ENCODE measurements at regions not wholly inside any gene's neighbourhood (a gene's known extent, or its start where the extent isn't known, plus 50 kb on each side); places are given as distances from the start of the nearest gene placed in this dataset.

GRCh38 chr7:130926001-130926691 is 192.1 kb upstream of the KLF14 start:
- Histone ChIP-seq H3K9me3 (ENCODE audit: control insufficient read depth, insufficient read depth, low read length) (no peaks in the 10 kb centered on the region), H3K4me1 (ENCODE audit: control insufficient read depth, insufficient read depth, low read length) (peaks cover 20% of the 10 kb centered on the region), H3K4me3 (ENCODE audit: low read depth, low read length) (no peak overlapping the region), H3K27me3 (ENCODE audit: control insufficient read depth, insufficient read depth, low read length) (no peaks in the 10 kb centered on the region), H3K27ac (ENCODE audit: low read depth, low read length) (no peak overlapping the region), H3K9ac (ENCODE audit: low read depth, low read length) (no peak overlapping the region), H3K36me3 (ENCODE audit: control insufficient read depth, insufficient read depth, low read length) (no peaks in the 10 kb centered on the region)

GRCh38 chr7:130927062-130927461 is 193.1 kb upstream of the KLF14 start:
- no peak overlapping the region for H3K27ac ChIP-seq (ENCODE audit: low read depth, low read length)
- H3K9ac ChIP-seq (ENCODE audit: low read depth, low read length): no peak overlapping the region
- no peaks in the 10 kb centered on the region for H3K27me3 ChIP-seq (ENCODE audit: control insufficient read depth, insufficient read depth, low read length)
- no peaks in the 10 kb centered on the region for H3K36me3 ChIP-seq (ENCODE audit: control insufficient read depth, insufficient read depth, low read length)
- H3K9me3 ChIP-seq (ENCODE audit: control insufficient read depth, insufficient read depth, low read length): no peaks in the 10 kb centered on the region
- H3K4me3 ChIP-seq (ENCODE audit: low read depth, low read length): no peak overlapping the region
- peaks cover 11% of the 10 kb centered on the region for H3K4me1 ChIP-seq (ENCODE audit: control insufficient read depth, insufficient read depth, low read length)

- Histone ChIP-seq H3K9ac (ENCODE audit: low read depth, low read length) (no peak overlapping the region), H3K9me3 (ENCODE audit: control insufficient read depth, insufficient read depth, low read length) (no peaks in the 10 kb centered on the region), H3K4me3 (ENCODE audit: low read depth, low read length) (no peak overlapping the region), H3K4me1 (ENCODE audit: control insufficient read depth, insufficient read depth, low read length) (peaks cover 5% of the 10 kb centered on the region), H3K27me3 (ENCODE audit: control insufficient read depth, insufficient read depth, low read length) (no peaks in the 10 kb centered on the region), H3K36me3 (ENCODE audit: control insufficient read depth, insufficient read depth, low read length) (no peaks in the 10 kb centered on the region), H3K27ac (ENCODE audit: low read depth, low read length) (no peak overlapping the region)
These were observed 193.6 kb upstream of the KLF14 start for GRCh38 chr7:130927564-130927963.

GRCh38 chr7:130929896-130930659 is 196.1 kb upstream of the KLF14 start:
- Histone ChIP-seq H3K4me3 (ENCODE audit: low read depth, low read length) (no peak overlapping the region), H3K9ac (ENCODE audit: low read depth, low read length) (no peak overlapping the region), H3K27me3 (ENCODE audit: control insufficient read depth, insufficient read depth, low read length) (no peaks in the 10 kb centered on the region), H3K36me3 (ENCODE audit: control insufficient read depth, insufficient read depth, low read length) (no peaks in the 10 kb centered on the region), H3K27ac (ENCODE audit: low read depth, low read length) (no peak overlapping the region), H3K4me1 (ENCODE audit: control insufficient read depth, insufficient read depth, low read length) (peaks cover 5% of the 10 kb centered on the region; the same call in 1 of the 2 replicates), H3K9me3 (ENCODE audit: control insufficient read depth, insufficient read depth, low read length) (no peaks in the 10 kb centered on the region)

- no peaks in the 10 kb centered on the region for H3K27me3 ChIP-seq (ENCODE audit: control insufficient read depth, insufficient read depth, low read length)
- no peaks in the 10 kb centered on the region for H3K9me3 ChIP-seq (ENCODE audit: control insufficient read depth, insufficient read depth, low read length)
These were observed 196.7 kb upstream of the KLF14 start for GRCh38 chr7:130930681-130931080.

GRCh38 chr7:130931423-130931822 is 197.4 kb upstream of the KLF14 start:
- peaks cover 5% of the 10 kb centered on the region; the same call in 1 of the 2 replicates for H3K4me1 ChIP-seq (ENCODE audit: control insufficient read depth, insufficient read depth, low read length)
- no peak overlapping the region for H3K4me3 ChIP-seq (ENCODE audit: low read depth, low read length)
- no peak overlapping the region for H3K27ac ChIP-seq (ENCODE audit: low read depth, low read length)
- no peak overlapping the region for H3K9ac ChIP-seq (ENCODE audit: low read depth, low read length)
- no peaks in the 10 kb centered on the region for H3K36me3 ChIP-seq (ENCODE audit: control insufficient read depth, insufficient read depth, low read length)
- no peaks in the 10 kb centered on the region for H3K27me3 ChIP-seq (ENCODE audit: control insufficient read depth, insufficient read depth, low read length)
- no peaks in the 10 kb centered on the region for H3K9me3 ChIP-seq (ENCODE audit: control insufficient read depth, insufficient read depth, low read length)

More at GRCh38 chr7:130930681-130931080, 196.7 kb upstream of the KLF14 start:
- peaks cover 5% of the 10 kb centered on the region; the same call in 1 of the 2 replicates for H3K4me1 ChIP-seq (ENCODE audit: control insufficient read depth, insufficient read depth, low read length)
- no peak overlapping the region for H3K27ac ChIP-seq (ENCODE audit: low read depth, low read length)
- no peaks in the 10 kb centered on the region for H3K36me3 ChIP-seq (ENCODE audit: control insufficient read depth, insufficient read depth, low read length)
- H3K4me3 ChIP-seq (ENCODE audit: low read depth, low read length): no peak overlapping the region
- H3K9ac ChIP-seq (ENCODE audit: low read depth, low read length): no peak overlapping the region

- no peak overlapping the region for H3K9ac ChIP-seq (ENCODE audit: low read depth, low read length)
- H3K27me3 ChIP-seq (ENCODE audit: control insufficient read depth, insufficient read depth, low read length): no peaks in the 10 kb centered on the region
- H3K9me3 ChIP-seq (ENCODE audit: control insufficient read depth, insufficient read depth, low read length): no peaks in the 10 kb centered on the region
- H3K4me1 ChIP-seq (ENCODE audit: control insufficient read depth, insufficient read depth, low read length): peaks cover 5% of the 10 kb centered on the region; the same call in 1 of the 2 replicates
- H3K36me3 ChIP-seq (ENCODE audit: control insufficient read depth, insufficient read depth, low read length): no peaks in the 10 kb centered on the region
- no peak overlapping the region for H3K27ac ChIP-seq (ENCODE audit: low read depth, low read length)
- no peak overlapping the region for H3K4me3 ChIP-seq (ENCODE audit: low read depth, low read length)
These were observed 198.1 kb upstream of the KLF14 start for GRCh38 chr7:130932088-130932487.

GRCh38 chr7:130932667-130933432 is 198.8 kb upstream of the KLF14 start:
- Histone ChIP-seq H3K36me3 (ENCODE audit: control insufficient read depth, insufficient read depth, low read length) (no peaks in the 10 kb centered on the region), H3K27ac (ENCODE audit: low read depth, low read length) (no peak overlapping the region), H3K4me1 (ENCODE audit: control insufficient read depth, insufficient read depth, low read length) (no peaks in the 10 kb centered on the region)

GRCh38 chr7:130933919-130934318 is 199.9 kb upstream of the KLF14 start:
- Histone ChIP-seq H3K36me3 (ENCODE audit: control insufficient read depth, insufficient read depth, low read length) (no peaks in the 10 kb centered on the region), H3K4me3 (ENCODE audit: low read depth, low read length) (no peak overlapping the region), H3K9ac (ENCODE audit: low read depth, low read length) (no peak overlapping the region), H3K27me3 (ENCODE audit: control insufficient read depth, insufficient read depth, low read length) (no peaks in the 10 kb centered on the region), H3K9me3 (ENCODE audit: control insufficient read depth, insufficient read depth, low read length) (no peaks in the 10 kb centered on the region), H3K27ac (ENCODE audit: low read depth, low read length) (no peak overlapping the region), H3K4me1 (ENCODE audit: control insufficient read depth, insufficient read depth, low read length) (no peaks in the 10 kb centered on the region; the same call in 1 of the 2 replicates)

More at GRCh38 chr7:130932667-130933432, 198.8 kb upstream of the KLF14 start:
- Histone ChIP-seq H3K4me3 (ENCODE audit: low read depth, low read length) (no peak overlapping the region), H3K27me3 (ENCODE audit: control insufficient read depth, insufficient read depth, low read length) (no peaks in the 10 kb centered on the region), H3K9me3 (ENCODE audit: control insufficient read depth, insufficient read depth, low read length) (no peaks in the 10 kb centered on the region), H3K9ac (ENCODE audit: low read depth, low read length) (no peak overlapping the region)

GRCh38 chr7:130935564-130936157 is 201.7 kb upstream of the KLF14 start:
- Histone ChIP-seq H3K9ac (ENCODE audit: low read depth, low read length) (no peak overlapping the region), H3K36me3 (ENCODE audit: control insufficient read depth, insufficient read depth, low read length) (no peaks in the 10 kb centered on the region), H3K27ac (ENCODE audit: low read depth, low read length) (no peak overlapping the region), H3K4me1 (ENCODE audit: control insufficient read depth, insufficient read depth, low read length) (peaks cover 14% of the 10 kb centered on the region), H3K27me3 (ENCODE audit: control insufficient read depth, insufficient read depth, low read length) (no peaks in the 10 kb centered on the region), H3K4me3 (ENCODE audit: low read depth, low read length) (no peak overlapping the region), H3K9me3 (ENCODE audit: control insufficient read depth, insufficient read depth, low read length) (no peaks in the 10 kb centered on the region)
